C1 segment of cervical spinal cord (tissue), 14 donors: ENCODE measurements at regions not wholly inside any gene's neighbourhood (a gene's known extent, or its start where the extent isn't known, plus 50 kb on each side); places are given as distances from the start of the nearest gene placed in this dataset.

Experiments used
- DNase-seq, 14 donors: peaks; one replicate each; lab custom pipeline; 2025; lab: John Stamatoyannopoulos, UW

GRCh38 chr13:78022164-78022877, 103.7 kb upstream of the EDNRB start:
- DNase-seq, result peak in 3 of 14 donors; percentile 4 to 17 (median 6)

- DNase-seq, result peak in 2 of 14 donors; percentile 5 to 9
Measured at GRCh38 chr13:78020861-78021260, 102.2 kb upstream of the EDNRB start.

DNA sequence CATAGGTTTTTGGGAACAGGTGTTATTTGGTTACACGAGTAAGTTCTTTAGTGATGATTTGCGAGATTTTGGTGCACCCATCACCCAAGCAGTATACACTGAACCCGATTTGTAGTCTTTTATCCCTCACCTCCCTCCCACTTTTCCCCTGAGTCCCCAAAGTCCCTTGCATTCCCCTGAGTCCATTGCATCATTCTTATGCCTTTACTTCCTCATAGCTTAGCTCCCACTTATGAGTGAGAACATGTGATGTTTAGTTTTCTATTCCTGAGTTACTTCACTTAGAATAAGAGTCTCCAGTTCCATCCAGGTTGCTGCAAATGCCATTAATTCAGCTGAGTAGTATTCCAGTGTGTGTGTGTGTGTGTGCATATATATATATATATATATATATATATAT, 97.2 kb upstream of the EDNRB start:
- no peak for DNase-seq

DNA sequence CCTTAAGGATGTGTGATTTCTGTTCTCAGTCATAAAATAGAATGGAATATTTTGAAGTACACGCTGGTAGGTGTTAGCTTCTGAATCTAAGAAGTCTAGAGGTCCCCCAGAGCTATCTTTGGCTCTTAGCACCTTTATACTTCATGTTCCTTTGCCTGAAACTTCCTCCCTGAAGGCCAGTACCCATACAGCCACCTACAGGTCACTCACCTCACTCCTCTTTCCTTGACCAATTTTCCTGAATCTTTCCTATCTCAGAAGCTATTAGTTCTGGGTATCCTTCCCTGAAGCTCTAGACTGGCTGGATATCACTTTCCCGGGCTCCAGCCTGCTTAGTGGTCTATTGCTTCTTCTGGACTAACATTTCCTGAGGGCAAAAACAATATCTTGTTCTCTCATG, 93.4 kb upstream of the EDNRB start:
- DNase-seq, result no peak

- DNase-seq, result no peak
Measured at GRCh38 chr13:78004821-78005220, 86.2 kb upstream of the EDNRB start.

DNA sequence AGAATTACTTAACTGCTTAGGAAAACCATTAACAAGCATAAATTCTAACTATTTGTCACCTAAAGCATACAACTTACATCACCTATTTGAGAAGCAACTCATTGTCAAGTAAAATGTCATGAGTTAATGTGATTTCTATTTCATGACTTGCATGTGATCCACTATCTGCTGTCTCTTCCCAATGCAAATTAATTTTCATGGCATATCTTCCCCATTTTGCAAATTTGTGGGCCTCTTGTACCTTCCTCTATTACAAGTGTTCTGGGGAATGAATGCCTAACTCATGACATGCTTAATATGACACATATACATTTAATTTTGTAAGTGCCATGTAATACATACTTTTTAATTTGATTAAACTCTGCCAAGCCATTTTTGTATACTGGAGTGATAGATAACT, 81.1 kb upstream of the EDNRB start:
- no peak for DNase-seq

DNA sequence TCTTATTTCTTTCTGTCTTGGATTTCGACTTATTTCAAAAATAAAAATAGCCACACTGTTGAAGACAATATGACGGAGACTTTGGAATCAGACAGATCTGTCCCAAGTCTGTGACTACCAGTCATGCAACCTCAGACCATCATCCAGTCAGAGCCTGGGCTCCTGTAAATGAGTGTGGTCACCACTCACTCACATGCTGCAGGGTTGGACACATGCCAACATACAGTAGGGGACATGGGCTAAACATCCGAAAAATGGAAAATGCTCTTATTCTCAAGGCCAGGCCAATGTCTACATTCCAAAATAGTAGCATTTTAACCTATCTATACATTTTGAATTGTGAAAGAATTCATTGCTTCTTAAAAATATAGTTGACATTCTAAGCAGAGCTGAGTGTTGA, 75.5 kb upstream of the EDNRB start:
- no peak for DNase-seq

DNA sequence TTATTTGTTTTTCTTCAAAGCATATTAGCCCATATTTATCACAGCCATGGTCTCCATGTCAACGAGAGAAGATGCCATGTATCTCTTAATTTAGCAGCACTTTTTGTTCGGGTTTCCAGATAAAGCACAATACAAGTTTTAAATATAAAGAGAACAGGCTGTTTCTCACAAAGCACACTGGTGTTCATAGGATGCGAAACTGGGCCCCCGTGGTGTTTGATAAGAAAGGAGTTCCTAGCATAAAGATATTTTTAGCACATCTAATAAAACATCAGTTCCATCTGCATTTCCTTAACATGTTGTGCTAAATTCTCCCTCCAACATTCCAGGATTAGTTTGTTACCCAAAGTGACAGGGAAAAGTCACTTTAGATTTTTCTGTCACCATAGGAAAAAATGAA, 72.4 kb upstream of the EDNRB start:
- DNase-seq, result no peak

DNA sequence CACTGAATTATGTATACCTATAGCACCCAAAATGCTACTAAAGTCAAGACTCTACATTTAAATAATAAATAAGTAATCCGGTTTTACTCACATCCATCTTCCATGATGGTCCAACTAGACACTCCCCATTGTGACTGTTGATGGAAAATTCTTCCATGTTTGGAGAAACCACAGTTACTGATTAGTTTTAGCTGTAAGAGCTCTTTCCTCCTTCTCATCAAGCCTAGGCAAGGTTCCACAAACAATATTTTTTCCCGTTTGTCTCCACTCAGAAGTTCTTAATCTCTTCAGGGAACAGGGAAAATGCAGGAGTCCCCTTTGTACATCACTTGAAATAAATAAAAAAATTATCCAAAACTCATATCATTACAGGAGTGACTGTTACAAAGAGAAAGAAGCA, 70.7 kb upstream of the EDNRB start:
- no peak for DNase-seq

DNA sequence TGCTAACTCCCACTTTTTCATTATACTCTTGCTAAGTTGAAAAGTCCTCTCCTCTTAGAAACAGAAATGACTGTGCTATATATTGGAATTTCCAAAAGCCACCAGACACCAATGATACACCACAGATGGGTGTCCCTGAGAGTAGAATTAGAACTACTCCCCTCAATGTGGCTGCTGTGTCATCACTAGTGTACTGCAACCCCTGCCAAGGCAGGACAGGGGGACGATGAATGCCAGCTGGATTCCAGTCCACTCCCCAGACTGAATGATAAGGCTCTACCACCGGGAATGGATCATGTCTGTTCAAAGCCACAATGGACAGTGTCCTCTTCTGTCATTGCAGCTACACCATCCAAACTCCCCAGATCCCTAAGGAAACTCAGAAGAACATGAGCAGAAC, 69.7 kb upstream of the EDNRB start:
- no peak for DNase-seq

GRCh38 chr13:77986713-77987112, 68.1 kb upstream of the EDNRB start:
- no peak for DNase-seq

DNA sequence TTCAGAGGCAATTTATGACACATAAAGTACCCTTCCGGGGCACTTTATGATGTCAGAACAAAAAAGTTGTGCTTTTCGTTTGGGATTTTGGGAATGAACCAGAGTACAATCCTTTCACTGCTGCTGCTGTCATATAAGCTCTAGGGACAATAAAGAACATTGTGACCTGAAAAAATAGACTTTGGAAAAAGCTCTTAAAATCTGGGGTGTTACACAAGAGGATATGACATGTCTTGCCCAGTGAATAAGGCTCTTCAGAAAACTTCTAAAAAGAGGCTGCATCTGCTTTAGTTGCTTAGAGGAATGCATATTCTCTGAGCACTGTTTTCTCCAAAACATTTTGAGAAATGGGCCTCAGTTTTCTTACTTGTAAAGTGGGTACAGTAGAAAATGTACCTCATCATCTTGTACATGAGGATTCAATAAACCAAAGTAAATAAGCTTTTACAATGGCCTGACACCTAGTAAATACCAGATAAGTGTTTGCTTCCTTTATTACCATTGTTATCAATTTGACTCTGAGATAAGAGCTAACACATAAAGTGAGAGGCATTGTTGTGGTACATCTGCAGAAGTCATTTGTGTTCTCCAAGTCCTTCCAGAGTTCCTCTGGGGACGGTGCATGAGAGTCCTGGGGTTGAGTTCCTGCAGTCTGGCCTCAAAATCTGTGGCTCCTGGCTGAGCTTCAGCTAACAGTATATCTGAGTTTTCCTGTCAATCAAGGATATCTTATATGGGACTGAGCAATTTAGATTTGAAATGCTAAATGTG, 67.4 kb upstream of the EDNRB start:
- DNase-seq, result no peak

DNA sequence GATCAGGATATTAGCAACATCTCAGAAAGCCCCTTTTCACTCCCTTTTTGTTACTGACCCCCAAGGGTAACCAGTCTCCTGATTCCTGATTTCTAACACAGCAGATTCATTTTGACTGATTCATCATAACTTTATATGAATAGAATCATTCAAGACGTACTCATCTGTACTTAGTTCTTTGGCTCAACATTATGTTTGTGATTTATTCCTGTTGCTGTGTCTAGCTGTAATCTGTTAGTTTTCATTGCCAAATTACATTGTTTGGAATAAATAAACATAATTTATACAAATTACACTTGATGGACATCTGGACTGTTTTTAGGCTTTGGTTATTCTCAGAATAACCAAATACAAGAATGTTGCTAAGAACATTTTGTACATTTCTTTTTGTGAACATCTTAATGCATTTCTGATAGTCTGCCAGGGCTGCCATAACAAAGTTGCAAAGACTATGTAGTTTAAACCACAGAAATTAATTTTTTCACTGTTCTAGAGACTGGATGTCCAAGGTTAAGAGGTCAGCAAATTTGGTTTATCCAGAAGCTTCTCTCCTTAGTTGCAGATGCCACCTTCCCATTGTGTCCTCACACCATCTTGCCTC, 62.8 kb upstream of the EDNRB start:
- no peak for DNase-seq

DNA sequence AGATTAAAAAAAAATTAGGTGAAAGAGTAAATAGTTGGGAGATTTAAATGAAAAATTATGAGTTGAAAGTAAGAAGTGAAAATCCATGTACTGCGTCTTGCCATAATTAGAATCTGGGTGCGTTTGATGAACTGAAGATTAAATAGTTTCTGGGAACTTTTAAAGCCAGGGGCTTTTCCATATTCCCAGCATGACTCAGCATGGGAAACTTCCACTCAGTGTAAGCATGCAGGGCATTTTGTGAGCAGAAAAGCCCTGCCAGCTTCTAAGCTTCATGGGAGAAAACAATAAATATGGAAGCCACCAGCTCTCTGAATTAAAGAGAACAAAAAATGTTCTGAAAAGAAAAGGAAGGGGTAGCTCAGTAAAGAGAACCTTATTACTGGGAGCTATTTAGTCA, 62.0 kb upstream of the EDNRB start:
- DNase-seq, result no peak

- no peak for DNase-seq
Measured at GRCh38 chr13:77979721-77980385, 61.2 kb upstream of the EDNRB start.

DNA sequence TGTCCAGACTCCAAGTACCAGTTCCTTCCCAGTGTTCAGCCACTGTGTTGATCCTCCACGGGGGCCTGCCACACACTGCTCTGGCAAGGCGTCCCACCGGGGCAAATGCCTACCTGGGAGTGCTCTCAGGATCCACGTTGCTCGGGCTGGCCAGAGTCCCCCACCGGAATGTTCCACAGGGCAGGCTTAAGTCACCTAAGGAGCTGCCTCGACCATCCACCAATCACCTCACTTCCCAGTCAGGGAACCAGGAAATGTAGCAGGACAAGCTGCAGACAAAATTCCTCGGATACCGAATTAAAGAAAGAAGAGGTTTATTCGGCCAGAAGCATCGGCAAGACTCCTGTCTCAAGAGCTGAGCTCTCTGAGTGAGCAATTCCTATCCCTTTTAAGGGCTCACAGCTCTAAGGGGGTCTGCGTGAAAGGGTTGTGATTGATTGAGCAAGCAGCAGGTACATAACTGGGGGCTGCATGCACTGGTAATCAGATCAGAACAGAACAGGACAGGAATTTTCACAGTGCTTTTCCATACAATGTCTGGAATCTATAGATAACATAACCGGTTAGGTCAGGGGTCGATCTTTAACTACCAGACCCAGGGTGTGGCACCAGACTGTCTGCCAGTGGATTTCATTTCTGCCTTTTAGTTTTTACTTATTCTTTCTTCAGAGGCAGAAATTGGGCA, 56.9 kb upstream of the EDNRB start:
- DNase-seq, result no peak

DNA sequence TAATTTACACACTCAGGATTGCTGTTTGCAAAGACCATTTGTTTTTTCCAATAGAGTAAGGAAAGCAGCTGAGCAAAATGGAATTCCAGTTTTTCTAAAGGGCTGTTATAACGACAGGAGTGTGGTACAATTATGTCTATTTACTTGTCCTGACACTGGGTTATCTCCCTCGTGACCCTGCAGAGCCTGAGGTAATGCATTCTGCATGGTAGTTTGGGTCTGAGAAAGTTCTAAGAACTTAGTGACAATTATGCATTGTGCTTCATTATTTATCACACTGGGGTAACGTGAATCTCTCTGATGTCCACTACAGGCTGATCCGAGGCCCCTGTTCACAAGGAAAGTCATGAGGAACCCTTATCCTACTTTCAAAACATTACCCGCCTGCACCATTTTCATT, 50.7 kb upstream of the EDNRB start:
- no peak for DNase-seq
